Hindlimb muscle (tissue), 1 donor: ENCODE measurements at regions not wholly inside any gene's neighbourhood (a gene's known extent, or its start where the extent isn't known, plus 50 kb on each side); places are given as distances from the start of the nearest gene placed in this dataset.
"Not testable (repeated sequence)": the region's sequence is repeated elsewhere in the genome, so short reads cannot be mapped to it uniquely, and the experiment has no call there.

Source experiments
- DNase-seq: peaks from one replicate; pipeline ENCODE4 v3.0.0-alpha.2; 2013

DNA sequence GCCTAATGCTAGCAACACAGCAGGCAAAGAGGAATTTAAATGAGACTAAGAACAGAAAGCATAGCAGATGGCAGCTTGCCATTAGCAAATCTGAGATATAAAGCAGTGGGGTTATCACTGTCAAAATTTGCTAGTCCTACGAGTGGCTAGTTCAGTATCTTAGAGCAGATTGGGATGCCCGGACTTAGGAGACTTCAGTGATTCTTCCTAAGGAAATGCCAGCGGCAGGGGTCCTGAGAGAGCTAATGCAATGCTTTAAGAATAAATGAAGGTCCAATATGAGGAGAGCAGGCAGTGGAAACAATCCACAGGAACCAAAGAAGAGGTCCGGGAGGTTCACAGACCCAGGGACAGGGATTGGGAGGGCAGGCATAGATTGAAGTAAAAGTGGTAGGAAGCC, 169.3 kb upstream of the NPSR1 start:
- no peak for DNase-seq

DNA sequence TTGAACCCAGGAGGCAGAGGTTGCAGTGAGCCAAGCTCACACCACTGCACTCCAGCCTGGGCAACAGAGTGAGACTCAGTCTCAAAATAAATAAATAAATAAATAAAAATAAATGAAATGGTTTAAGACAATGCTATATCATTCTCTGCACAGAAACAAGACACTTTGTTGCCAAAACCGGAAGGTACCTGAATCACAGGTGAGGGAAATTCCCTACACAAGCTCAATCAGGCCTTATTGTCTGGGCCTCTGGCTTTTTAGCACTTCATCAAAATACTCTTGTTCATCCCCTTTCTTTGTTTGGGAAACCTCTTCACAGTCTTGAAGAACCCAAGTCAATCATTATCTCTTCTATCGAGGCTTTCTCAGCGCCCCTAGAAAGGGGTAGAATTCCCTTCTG, 166.1 kb upstream of the NPSR1 start:
- no peak for DNase-seq

DNA sequence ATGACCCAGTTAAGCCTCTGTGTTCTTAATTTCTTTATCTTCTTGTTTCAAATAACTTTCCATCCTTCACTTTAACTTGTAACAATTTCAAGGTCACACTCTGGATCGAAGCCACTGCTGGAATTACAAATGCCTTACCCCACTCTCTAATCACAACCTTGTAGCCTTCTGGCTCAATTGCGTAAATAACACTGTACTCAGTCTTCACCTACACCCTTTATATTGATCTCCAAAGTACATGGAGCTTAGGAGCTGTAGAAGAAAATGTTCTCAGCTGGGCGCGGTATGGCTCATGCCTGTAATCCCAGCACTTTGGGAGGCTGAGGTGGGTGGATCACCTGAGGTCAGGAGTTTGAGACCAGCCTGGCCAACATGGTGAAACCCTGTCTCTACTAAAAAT, 164.3 kb upstream of the NPSR1 start:
- no peak for DNase-seq

DNA sequence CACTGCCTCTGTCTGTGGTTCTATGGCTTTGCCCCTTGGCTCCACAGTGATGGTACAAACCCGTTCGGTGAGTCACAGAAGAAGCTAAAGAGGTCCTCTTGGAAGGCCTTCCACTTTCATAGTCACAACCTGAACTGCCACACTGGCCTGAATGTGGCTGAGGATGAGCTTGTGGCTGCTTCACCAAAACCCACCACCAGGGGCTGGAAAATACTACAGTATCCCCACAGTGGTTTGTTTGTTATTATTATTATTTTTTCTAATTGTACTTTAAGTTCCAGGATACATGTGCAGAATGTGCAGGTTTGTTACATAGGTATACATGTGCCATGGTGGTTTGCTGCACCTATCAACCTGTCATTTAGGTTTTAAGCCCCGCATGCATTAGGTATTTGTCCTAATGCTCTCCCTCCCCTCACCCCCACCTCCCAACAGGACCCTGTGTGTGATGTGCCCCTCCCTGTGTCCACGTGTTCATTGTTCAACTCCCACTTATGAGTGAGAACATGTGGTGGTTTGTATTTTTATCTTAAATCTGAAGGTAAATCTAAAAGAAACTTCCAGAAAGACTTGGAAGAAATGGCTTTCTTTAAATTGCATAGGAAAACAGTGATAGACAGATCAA, 160.8 kb upstream of the NPSR1 start:
- no peak for DNase-seq

DNA sequence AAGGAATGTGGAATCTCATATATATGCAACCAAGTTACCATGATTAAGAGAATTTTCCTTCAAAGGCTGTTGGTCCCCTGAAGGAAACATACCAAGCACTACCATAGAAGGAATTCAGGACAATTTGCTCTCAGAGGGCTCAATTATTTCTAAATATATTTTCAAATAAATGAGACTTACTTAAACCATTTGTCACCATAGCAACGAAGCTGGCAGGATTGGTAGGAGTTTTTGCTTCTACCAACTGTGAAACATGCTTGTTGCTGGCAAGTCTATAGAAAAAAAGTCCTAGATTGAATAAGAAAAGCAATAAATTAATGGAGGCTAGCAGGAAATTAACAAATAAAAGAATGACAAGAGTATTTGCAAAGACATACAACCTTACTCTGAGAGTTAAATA, 156.9 kb upstream of the NPSR1 start:
- no peak for DNase-seq

DNA sequence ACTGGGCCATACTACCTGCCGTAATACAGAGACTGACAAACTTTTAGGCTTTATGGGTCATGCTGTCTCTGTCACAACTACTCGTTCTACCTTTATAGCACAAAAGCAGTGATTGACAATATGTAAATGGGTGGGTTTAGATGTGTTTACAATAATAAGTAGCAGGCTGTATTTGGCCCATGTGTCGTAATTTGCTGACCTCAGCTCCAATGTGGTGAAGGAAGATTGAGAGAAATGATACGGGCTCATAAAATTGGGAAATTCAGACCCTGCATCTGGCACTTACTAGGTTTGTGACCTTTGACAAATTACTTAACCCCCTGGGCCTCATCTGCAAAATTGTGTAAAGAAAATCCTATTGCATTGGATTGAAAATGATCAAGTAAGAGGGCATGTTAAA, 150.8 kb upstream of the NPSR1 start:
- no peak for DNase-seq

DNA sequence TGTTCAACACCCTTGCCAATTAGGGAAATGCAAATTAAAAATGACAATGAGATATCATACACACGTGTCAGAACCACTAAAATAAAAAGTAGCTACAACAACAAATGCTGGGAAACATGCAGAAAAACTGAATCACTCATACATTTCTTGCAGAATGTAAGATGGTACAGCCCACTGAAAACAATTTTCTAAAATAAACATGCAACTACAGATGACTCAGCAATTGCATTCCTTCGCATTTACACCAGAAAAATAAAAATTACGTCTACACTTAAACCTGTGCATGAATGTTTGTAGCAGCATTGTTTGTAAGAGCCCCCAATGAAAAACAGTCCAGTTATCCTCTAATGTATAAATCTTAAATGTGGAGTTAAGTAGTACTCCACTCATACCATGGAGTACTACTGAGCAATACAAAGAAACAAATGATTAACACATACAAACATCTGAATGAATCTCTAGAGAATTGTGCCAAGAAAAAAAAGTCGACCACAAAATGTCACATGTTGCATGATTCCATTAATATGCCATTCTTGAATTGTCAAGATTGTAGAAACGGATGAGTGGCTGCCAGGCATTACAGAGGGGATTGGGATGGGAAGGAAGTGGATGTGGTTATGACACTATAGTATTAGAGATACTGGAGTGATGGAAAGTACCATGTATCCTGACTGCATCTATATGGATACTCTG, 134.6 kb upstream of the NPSR1 start:
- DNase-seq: no peak

DNA sequence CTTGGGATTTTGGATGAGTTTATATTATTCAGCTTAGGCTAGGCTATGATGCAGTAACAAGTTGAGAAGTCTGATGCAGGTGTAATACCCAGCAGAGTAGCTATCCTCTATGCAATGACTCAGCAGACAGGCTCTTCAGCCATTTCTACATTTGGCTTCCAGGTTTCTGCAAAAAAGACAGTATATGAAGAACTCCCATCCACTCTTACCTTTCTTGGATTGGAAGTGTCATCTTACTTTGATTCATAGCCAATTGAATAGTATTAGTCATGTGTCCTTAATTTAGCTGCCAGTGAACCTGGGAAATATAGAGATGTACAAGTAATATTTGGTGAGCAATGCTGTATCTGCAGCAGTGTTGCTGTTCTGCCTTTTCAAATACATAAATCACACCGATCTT, 127.8 kb upstream of the NPSR1 start:
- DNase-seq: no peak

DNA sequence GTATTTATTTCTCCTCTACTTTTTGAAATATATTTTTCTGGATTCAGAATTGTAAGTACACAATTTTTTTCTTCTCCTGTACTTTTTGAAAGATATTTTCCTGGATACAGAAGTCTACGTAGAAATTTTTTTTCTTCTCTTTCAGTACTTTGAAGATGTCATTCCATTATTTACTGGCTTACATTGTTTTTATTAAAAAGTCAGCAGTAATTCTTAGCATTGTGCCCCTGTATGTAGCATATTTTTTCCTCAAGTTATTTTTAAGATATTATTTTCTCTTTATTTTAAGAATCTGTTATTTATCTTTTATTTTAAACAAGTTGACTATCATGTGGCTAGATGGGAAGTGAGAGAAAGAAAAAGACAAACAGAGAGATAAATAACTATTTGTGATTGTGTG, 119.0 kb upstream of the NPSR1 start:
- DNase-seq: no peak

DNA sequence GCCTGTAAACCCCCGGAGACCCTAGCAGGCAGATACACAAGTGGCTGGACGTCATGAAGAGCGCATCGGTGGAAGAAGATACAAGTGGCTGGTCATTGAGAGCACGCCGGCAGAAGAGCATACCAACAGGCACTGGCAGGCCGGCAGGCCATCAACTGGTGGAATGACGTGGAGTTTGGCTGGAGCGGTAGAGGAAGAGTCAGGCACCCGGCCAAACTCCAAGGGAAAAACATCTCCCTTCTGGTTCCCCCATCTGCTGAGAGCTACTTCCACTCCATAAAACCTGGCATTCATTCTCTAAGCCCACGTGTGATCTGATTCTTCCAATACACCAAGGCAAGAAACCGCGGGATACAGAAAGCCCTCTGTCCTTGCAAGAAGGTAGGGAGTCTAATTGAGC, 113.4 kb upstream of the NPSR1 start:
- no peak for DNase-seq

DNA sequence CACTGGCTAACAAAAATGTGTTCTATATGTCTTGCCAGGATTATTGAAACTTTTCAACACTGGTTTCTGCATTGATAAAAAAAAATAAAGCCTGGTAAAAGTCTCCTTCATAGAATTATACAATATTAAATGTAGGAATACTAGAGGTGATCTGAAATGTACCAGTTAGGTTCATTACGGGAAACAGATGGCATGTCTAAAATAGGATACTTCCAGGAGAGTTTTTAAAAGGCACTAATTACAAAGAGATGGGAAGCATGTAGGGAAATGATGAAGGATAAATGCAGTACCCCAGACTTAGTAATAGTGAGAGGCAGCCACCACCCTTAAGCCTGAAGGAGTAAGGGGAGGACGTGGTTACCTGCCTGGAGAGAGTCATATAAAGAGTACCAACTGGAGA, 107.0 kb upstream of the NPSR1 start:
- DNase-seq: no peak

DNA sequence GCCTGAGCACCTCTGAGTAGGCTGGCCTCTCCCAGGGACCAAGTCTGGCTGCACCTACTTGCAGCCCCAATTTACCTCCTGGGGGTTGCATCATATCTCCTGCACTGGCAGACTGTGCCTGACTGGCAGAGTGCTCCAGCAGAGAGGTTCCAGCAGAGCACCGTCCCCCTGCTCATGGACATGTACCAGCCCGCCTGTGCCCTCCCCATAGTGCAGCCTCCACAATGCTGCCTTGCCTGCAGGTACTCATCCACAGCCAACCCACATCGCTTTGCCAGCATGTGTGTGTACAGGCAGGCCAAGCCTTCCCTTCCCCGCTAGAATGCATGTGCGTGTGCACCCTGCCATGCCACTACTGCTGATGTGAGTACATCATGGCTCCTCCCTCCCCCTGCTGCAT, 105.5 kb upstream of the NPSR1 start:
- DNase-seq: no peak

DNA sequence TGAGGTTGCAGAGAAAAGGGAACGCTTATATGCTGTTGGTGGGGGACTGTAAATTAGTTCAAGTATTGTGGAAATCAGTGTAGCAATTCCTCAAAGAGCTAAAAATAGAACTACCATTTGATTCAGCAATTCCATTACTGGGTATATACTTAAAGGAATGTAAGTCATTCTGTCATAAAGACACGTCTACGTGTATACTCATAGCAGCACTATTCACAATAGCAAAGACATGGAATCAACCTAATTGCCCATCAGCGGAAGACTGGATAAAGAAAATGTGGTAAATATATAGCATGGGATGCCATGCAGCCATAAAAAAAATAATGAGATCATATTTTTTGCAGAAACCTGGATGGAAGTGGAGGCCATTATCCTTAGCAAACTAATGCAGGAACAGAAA, 100.0 kb upstream of the NPSR1 start:
- DNase-seq: no peak

DNA sequence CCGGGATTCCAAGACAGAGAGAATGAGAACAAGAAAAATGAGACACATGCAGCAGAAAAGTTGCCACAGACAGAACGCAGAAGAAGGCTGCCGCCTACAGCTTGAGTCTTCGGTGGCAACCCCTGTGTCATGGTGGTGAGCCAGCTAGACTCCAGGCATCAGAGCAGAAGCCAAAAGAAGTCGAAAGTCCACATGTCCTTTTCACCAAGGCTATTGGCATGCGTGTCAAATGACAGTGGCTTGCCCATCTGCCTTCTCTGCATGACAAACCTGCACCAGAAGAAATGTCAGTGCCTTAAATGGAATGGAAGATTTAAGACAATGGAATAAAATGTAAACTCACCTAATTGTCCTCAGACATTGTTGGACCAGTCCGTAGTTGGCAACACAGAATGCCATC, 93.9 kb upstream of the NPSR1 start:
- no peak for DNase-seq

DNA sequence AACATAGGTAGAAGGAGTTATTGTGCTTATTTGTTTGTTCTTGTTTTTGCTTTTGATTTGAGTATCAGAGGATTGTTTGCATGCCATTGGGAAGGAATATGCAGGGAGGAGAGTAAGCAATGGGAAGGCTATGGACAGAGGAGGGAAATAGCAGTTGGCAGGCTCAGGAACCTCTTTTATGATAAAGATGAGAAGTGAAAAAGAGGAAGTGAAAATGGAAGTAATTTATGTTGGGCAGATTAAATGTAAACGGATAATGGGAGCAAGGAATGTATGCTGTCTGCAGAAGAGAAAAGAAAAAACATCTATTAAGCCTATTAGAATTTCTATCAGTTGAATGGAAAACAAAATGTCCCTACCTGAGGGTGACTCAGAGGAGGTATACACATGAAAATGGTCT, 90.1 kb upstream of the NPSR1 start:
- no peak for DNase-seq

DNA sequence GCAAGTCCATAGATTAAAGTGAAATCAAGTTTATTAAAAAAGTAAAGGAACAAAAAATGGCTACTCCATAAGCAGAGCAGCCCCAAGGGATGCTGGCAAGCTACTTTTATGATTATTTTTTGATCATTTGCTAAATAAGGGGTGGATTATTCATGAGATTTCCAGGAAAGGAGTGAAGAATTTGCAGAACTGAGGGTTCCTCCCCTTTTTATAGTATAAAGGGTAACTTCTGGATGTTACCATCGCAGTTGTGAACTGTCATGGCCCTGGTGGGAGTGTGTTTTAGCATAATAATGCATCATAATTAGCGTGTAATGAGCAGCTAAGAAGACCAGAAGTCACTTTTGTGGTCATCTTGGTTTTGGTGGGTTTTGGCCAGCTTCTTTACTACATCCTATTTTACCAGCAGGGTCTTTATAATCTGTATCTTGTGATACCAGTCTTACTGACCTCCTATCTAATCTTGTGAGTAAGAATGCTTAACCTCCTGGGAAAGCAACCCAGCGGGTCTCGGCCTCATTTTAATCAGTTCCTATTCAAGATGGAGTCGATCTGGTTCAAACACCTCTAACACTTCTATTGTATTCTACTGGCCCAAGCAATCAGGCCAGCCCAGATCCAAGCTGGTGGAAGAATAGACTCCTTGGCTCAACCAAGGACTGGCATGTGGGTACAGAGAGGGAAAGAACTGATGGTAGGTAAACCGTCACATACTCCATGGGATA, 87.9 kb upstream of the NPSR1 start:
- DNase-seq: no peak

DNA sequence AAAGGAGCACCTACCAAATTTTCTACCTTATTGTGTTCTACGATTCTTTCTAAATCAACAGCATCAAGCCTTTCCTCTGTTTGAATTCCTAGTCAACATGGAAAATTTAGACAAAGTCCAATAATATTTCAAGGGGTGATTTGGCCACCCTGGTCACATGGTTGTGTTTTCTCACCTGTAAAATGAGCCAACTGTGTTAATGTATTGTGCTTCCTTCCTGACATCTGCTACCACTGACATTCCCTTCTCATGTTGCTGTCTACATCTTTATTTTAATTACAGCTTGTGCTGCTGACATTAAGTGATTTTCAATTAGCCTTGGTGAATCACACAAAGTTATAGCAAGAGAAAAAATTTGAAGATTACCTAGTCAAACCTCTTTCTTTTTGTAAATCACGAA, 83.0 kb upstream of the NPSR1 start:
- DNase-seq: no peak

DNA sequence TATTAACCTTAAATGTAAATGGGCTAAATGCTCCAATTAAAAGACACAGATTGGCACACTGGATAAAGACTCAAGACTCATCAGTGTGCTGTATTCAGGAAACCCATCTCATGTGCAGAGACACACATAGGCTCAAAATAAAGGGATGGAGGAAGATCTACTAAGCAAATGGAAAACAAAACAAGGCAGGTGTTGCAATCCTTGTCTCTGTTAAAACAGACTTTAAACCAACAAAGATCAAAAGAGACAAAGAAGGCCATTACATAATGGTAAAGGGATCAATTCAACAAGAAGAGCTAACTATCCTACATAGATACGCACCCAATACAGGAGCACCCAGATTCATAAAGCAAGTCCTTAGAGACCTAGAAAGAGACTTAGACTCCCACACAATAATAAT, 80.1 kb upstream of the NPSR1 start:
- DNase-seq: not testable (repeated sequence)

DNA sequence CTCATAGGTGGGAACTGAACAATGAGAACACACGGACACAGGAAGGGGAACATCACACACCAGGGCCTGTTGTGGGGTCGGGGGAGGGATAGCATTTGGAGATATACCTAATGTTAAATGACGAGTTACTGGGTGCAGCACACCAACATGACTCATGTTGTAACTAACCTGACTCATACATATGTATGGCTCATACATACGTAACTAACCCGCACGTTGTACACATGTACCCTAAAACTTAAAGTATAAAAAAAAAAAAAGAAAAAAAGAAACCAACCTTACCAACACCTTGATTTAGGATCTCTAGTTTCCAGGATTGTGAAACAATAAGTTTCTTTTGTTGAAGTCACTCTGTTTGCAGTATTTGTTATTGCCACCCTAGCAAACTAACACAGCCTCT, 76.3 kb upstream of the NPSR1 start:
- DNase-seq: not testable (repeated sequence)

DNA sequence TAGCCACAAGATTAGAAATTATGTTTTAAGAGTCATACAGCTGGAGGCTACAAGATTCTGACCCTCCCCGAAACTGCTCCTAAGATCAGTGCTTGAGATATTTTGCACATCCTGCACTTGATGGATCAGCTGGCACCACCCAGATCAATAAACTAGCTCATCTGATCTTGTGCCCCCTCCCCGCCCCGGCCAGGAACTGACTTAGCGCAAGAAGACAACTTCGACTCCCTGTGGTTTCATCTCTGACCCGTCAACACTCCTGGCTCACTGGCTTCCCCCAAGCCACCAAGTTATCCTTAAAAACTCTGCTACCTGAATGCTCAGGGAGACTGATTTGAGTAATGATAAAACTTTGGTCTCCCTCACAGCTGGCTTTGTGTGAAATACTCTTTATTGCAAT, 73.5 kb upstream of the NPSR1 start:
- no peak for DNase-seq

DNA sequence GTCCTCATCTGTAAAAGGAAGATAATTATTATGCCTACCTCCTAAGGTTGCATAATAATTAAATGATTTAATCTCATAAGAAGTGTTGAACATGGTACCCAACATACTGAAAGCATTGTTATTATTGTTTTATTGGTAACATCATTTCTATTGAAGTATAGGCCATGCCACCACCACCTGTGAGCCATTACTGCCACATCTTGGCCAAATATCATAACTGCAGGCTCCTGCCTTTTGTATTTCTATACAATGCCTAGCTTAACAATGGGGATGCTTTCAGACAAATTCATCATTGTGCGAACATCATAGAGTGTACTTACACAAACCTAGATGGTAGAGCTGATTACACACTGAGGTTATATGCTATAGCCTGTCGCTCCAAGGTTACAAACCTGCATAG, 61.1 kb upstream of the NPSR1 start:
- DNase-seq: no peak

DNA sequence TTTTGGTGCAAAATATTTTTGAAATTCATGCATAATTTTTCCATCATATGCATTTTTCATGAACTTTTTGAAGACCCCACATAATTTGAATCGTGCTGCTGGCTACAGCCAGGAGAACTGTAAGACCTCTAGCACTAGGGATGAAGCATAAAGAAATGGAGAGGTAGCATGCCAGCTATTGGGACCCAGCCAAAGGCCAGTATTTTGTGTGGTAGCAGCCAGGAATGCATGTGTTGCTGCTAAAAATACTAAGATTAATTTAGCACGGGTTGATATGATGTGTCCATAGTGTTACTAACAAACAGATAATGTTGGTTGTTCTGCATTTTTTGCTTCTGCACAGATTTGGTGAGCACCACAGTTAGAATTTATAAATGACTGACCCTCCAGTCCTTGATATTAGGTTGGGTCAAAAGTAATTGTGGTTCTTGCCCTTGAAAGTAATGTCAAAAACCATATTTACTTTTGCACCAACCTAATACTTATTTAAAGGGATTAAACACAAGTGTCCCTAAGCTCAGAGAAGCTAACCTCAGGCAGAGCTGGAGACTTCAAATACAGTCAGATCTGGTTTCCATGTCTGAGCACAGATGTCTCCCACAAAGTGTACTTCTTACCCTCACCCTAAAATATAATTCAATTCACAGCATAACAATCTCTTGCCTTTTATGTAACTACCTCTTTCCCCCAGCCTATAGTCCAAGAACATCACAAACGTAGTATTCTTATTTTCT, 54.1 kb upstream of the NPSR1 start:
- DNase-seq: no peak
